ENCODE measurements at regions not wholly inside any gene's neighbourhood (a gene's known extent, or its start where the extent isn't known, plus 50 kb on each side); places are given as distances from the start of the nearest gene placed in this dataset.

DNA sequence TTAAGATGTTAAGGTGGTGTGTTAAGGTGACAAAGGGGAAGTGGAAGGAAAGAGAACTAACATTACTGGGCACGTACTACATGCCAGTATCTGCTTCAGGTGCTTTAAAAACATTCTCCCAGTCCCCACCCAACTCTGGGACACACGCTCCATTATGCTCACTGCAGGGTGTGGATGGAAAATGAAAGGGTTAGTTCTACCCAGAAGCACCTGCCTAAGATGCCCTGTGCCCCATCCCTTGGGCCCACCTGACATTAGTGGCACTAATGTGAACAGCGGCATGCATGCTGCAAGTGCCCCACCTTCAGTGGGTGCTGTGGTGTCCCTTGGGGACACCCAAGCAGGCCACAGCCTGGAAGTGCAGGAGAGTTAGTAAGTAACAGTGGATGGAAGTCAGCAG is 82.9 kb upstream of the CXADR start:
- no peak for DNase-seq

DNA sequence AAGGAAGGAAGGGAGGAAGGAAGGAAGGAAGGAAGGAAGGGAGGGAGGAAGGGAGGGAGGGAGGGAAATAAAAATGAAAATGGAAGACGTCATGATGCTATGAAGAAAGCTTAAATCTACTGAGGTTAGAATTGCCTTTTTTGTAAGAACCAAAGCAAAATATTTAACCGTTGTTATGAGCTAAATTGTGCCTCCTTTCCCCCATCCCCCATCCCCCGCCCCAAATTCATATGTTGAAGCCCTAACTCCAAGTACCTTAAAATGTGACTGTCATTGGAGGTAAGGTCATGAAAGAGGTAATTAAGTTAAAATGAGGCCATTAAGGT is 80.1 kb upstream of the CXADR start:
- DNase-seq, result no peak

DNA sequence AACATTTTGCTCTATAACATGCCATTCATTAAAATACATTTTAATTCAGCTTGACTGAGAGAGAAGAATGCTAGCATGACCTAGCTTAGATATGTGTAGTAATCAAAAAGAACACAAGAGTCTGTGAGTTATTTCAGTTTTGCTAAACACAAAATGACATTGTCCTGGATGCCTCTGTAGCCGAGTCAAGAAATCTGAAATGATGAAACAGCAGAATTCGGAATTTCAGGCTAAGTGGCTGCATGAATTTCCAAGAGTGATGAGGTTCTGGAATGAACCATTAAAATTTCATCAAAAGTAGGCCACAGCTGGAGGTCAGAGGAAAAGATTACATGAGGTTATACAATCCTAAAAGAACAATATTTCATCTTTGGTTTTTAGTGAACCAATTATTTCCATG is 79.1 kb upstream of the CXADR start:
- DNase-seq, result no peak

DNA sequence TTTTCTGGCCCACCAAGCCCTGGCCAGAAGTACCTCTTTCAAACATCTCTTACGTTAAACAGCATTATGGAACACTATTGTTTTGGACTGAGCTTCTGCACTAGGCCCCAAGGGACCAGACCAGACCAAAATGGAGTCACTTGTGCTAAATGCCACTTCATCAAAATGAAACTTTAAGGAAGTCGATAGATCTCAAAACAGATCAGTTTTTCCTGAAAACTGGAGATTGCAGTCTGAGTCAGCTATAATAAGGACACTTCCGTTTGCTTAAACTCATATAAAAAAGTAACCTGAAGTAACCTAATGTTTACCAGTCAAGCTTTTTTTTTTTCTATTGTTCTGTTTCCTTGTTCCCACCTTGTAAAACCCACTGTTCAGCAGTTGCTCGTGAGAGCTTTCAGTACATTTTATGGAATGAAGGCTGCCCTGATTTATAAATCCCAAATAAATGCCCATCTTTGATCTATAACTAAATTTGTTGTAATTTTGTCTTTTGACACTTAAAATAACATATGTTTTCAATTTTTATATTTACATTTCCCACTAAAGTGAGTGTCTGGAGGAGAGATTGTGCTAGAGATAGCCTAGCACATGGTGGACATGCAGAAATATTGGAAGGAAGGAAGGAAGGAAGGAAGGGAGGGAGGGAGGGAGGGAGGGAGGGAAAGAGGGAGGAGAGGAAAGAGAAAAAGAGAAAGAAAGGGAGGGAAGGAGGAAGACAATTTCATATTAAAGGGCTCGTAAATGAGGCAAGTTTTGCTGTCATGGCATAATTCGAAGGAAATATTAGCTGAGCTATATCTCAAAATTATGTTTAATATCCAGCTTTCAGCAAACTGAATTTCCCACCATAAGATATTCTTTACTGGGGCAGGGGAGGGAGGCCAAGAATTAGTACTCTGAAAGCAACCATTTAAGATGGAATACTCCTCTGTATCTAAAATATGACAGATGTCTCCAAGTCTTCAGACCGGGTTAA is 77.0 kb upstream of the CXADR start:
- no peak for DNase-seq

GRCh38 chr21:17436626-17437111 is 76.2 kb upstream of the CXADR start:
- no peak for DNase-seq

DNA sequence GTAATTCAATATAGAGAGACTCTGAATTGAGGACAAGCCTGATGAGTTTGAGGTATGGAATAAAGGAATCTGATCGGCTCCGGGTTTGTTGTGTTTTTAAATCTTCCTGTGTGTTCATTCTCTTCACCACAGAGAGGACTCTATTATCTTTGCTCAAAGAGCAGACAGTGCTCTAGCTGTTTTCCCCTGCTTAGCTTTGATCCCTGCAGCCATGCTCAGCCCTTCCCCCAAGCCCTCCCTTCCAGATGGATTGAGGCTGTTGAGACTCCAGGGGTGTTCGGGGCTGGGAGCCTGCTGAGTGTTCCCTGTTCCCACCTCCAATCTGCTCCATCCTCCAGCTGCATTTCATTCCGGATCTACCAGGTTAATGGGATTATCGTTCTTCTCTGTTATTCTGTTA is 74.2 kb upstream of the CXADR start:
- no peak for DNase-seq

DNA sequence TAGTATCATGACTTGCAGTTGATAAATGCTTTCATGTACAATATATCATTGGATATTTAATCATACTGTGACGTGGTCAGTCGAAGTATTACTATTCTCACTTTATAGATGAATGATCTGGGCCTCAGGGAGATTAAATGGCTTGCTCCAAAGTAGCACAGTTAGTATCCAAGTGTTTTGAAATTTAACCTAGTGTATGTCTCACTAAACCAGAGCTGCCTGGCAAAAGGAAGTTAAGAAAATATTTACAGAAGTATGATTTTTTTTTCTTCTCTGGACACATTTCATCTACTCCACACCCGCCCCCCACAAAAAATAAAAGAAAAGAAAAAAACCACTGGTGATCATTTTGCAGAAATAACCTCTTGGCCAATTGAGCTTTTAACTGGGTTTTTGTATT is 71.9 kb upstream of the CXADR start:
- DNase-seq, result no peak

- DNase-seq, result no peak
Measured at GRCh38 chr21:17441370-17441769, 71.5 kb upstream of the CXADR start.

- no peak for DNase-seq
Measured at GRCh38 chr21:17442165-17442564, 70.7 kb upstream of the CXADR start.

DNA sequence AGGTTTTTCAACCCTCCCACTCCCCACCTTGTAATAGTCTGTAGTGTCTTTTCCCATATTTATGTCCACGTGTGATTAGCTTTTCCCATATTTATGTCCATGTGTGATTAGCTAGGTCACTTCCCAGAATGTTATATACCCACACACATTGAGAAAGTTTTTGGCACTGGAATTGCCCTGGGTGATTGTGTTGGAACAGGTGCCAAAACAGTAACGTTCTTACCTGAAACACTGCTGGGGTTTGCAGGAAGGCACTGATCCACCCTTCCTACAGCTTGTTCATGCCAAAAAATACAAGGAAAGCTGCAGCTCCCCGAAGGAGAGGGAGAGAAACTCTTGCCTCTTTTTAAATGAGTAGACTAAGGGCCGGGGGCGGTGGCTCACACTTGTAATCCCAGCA is 68.0 kb upstream of the CXADR start:
- DNase-seq, result no peak

DNA sequence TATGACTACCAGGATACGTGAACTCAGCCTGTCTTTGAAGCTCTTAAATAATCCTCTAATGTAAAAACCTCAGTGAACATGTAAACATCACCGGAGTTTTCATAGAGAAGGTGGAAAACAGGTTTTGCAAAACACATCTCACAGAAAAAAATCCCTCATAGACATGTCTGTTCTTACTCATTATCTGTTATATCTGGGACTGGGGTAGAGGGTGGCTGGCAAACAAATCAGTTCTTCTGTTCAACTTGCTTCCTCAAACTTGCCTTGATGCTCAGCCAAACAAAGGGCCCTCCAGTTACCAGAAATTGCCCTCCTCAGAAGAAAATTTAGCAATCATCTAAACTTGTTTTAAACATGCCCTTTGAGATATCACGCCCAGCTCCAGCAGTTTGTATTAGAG is 66.1 kb upstream of the CXADR start:
- DNase-seq, result no peak

- DNase-seq, result no peak
Measured at GRCh38 chr21:17449701-17450100, 63.1 kb upstream of the CXADR start.

DNA sequence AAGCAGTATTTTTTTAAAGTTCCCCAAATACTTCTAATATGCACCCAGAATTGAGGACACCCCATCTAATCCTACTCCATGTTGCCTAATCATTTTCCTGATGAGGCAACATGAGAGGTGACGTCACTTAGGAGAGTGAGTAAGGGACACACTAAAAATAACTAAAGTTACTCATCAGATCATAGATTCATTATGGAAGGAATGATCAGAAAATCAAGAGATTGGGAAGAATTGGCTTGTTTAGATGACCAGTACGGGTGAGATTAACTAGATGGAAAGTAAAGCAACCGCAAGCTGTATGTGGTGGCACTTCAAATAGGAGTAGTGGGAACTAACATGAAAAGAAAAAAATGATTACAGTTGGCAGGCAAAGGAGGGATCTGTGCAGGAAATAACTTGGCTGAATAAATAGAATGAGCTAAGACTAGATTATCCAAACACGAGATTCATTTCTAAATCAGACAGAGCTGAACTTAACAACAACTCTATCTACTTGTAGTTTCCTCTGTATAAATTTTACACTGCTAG is 61.4 kb upstream of the CXADR start:
- no peak for DNase-seq

GRCh38 chr21:17454315-17455027 is 58.4 kb upstream of the CXADR start:
- DNase-seq, result peak in 2 of 5 experiments; percentile 3 to 59

DNA sequence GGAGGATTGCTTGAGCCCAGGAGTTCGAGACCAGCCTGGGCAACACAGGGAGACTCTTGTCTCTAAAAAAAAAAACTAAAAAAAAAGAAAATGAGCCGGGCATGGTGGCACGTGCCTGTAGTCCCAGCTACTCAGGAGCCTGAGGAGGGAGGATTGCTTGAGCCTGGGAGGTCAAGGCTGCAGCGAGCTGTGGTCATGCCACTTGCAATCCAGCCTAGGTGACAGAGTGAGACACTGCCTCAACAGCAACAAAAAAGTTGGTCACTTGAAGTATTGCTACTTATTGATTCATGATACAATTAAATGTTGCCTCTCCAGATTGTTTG is 57.9 kb upstream of the CXADR start:
- DNase-seq, result no peak

- DNase-seq, result no peak
Measured at GRCh38 chr21:17455451-17455850, 57.4 kb upstream of the CXADR start.

- no peak for DNase-seq
Measured at GRCh38 chr21:17458279-17458678, 54.6 kb upstream of the CXADR start.

DNA sequence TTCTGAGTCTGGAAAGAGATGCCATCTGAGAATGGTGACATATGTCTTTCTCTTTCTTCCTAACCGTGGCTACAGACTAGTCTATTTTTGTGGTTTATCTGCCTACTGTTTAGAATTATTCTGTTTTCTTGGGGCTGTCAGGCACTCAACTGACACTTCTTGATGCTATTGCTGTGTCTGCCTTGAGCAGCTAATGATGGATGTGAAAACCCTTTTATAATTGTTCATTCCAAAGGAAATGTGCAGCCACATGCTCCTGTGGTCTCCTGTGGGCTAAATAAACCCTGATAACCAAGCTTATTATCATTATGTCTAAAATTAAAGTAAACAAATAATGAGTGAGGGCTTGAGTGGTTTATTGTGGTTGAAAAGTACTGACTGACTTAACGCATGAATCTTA is 52.7 kb upstream of the CXADR start:
- no peak for DNase-seq

DNA sequence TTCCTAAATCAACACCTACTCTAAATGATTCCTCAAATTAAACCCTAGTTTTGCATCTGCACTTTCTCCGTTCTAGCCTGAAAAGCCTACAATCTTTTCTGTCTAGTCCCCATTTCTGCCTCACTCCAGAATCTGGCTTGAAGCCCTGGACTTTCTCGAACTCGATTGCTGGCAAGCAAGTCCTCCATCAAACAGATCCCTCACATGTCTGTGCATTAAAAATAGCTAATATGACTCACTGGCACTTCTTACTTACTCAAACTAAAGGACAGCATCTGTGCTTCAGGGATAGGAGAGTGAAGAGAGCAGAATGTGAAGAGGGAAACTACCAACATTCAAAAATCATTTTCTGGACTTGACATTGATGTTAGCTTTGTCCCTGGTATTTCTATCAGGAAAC is 51.8 kb upstream of the CXADR start:
- no peak for DNase-seq

- no peak for DNase-seq
Measured at GRCh38 chr21:17461582-17461981, 51.3 kb upstream of the CXADR start.

DNA sequence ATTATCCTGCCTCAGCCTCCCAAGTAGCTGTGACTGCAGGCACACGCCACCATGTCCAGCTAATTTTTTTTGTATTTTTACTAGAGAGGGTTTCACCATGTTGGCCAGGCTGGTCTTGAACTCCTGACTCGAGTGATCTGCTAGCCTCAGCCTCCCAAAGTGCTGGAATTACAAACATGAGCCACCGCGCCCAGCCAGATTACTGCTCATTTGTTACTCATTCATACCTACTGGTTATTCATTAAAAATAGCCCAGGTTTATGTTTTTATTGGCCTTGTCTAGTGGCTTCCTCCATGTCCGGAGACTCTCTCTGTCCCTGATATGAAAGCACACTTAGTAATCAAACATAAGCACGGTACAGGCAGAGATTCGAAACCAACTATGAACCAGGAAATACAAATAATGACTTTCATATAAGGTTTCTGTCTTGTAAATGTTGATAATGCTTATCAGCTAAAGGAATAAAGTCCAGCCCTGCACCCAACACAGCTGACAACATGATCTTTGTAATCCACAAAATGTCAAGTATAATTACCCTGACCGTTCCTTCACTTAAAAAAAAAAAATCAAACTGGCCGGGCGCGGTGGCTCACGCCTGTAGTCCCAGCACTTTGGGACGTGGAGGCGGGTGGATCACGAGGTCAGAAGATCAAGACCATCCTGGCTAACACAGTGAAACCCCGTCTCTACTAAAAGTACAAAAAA is 50.4 kb upstream of the CXADR start:
- no peak for DNase-seq

All from T-helper 2 cell (primary cell).